GM12872 (cell line): ENCODE measurements at regions not wholly inside any gene's neighbourhood (a gene's known extent, or its start where the extent isn't known, plus 50 kb on each side); places are given as distances from the start of the nearest gene placed in this dataset.

ENCODE experiments used
- TF ChIP-seq, protein P1 (sequence below): IDR thresholded peaks from 3 replicates; pipeline ENCODE4 v1.5.1; 2011; ENCODE audit warnings: low read depth, mild to moderate bottlenecking, low read length, moderate library complexity; ENCODE audit not compliant: insufficient read depth

DNA sequence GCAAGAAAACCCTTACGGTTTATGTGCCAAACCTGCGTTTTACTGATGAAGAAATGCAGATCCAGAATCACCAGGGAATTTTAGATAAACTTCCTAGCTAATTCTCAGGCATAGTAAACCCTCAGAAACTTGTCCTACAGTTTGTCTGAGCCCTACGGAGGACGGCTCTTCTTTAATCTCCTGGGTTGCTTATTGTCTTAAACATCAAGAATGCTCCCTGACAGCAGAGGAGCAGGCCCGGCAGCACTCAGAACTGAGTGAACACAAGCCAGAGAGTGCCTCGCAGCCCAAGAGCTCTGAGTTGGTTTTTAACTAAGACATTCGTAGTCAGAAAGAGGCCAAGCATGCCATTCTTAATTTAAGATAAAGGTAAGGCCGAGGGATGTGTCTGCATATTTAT is 114.7 kb upstream of the ERCC6L2 start:
- TF ChIP-seq, protein P1, sequence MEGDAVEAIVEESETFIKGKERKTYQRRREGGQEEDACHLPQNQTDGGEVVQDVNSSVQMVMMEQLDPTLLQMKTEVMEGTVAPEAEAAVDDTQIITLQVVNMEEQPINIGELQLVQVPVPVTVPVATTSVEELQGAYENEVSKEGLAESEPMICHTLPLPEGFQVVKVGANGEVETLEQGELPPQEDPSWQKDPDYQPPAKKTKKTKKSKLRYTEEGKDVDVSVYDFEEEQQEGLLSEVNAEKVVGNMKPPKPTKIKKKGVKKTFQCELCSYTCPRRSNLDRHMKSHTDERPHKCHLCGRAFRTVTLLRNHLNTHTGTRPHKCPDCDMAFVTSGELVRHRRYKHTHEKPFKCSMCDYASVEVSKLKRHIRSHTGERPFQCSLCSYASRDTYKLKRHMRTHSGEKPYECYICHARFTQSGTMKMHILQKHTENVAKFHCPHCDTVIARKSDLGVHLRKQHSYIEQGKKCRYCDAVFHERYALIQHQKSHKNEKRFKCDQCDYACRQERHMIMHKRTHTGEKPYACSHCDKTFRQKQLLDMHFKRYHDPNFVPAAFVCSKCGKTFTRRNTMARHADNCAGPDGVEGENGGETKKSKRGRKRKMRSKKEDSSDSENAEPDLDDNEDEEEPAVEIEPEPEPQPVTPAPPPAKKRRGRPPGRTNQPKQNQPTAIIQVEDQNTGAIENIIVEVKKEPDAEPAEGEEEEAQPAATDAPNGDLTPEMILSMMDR = no peak

DNA sequence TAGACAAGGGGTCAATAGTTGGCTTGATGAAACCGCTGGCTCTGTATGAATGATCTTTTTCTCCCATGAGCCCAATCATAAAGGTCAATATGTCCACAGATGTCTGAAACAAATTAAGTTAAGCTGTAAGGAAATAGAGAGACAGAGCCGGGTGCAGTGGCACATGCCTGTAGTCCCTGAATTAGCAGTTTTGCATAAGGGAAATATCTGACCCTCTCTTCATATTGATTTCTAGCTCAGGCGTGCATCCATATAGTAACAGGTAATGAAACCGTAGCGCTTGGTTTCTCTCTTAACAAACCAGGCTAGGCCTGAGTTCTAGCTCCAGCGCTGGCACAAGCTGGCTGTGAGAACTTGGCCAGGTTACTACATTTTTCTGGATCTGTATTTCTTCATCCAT is 118.1 kb upstream of the ERCC6L2 start:
- TF ChIP-seq, protein P1 = no peak

DNA sequence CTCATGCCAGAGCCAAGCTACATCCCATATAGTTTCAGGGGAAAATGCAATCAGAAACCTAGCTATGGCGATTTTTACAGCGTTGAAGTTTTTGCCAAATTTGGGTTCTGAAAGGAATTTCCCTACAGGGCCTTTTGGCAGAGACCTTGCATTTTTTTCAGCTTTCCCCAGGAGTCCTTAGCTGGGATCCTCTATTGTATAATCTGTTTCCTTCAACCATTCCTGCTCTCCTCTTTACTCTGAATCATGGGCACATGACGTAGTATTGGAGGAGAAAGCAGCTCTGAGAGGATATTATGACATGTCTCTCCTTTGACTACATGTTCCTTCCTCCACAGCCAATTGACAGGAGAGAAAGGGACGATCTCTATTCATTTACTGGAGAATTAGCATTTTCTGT is 118.5 kb upstream of the ERCC6L2 start:
- TF ChIP-seq, protein P1 = no peak

DNA sequence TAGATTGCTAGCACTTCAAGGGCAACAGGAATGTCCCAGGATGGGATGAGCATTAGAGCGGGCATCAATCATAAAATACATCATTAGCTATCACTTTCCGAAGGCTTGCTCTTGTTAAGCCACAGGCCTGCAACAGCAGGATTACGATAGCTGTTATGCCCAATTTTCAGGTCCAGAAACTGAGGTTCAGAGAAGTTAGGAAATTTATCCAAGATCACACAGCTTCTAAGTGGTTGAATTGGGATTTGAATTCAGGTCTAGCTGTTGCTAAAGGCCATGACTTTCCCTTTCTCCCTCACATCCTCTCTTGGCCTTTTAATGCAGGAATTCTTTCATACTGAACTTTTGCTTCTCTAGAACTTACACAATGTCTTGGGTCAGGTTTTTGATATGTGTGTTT is 119.4 kb upstream of the ERCC6L2 start:
- TF ChIP-seq, protein P1 = no peak

DNA sequence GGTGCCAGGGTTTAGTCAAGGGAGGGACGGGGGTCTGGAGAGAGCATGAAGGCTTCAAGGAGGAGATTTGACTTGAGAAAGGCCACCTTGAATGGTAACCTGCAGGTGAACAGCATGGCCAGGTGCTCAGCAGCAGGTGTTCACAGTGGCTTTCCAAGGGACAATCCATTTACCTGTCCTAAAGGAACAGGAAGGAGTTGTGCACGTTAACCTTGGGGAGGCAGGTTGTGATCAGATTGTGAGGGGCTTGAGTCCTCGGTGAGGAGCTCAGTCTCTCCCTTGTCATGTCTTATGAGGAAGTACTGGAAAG is 120.1 kb upstream of the ERCC6L2 start:
- TF ChIP-seq, protein P1 = no peak

DNA sequence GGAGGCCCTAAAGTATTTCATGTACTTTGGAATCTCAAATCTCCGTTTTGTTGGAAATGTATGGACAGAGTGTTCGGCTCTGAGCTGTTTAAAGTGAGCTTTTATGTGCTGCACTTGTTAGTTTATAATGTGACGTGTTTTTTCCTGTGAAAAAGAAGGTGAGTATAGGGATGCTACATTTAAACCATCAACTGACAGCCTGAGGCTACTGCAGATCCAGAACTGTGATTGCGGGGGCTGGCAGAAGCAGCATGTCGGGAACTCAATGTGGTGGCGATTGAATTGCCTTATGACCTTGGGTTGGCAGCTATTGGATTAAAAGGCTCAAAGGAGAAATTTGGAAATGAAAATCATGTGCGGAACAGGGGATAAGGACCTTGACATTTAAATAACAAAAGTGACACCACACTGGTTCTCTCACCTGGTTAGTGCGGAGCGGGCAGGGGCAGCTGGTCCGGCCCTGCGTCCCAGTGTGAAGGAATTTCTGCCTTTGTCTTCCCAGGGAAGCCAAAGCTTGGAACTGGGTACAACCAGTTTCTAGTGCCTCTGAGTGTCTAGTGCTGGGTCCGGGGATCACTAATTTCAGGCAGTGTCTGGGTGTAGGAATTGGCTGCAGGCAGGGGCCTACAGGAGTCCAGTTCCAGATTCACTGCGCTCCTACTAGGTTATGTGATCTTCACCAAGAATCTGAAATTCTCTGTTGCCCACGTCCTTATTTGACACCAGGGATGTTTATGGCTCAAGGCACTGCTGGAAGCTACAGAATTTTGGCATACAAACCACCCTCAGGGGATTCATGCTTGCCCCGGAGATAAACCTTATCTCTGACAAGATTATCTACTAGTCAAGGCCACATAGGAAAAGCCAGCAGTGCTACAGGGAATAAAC is 120.7 kb upstream of the ERCC6L2 start:
- TF ChIP-seq, protein P1 = no peak

DNA sequence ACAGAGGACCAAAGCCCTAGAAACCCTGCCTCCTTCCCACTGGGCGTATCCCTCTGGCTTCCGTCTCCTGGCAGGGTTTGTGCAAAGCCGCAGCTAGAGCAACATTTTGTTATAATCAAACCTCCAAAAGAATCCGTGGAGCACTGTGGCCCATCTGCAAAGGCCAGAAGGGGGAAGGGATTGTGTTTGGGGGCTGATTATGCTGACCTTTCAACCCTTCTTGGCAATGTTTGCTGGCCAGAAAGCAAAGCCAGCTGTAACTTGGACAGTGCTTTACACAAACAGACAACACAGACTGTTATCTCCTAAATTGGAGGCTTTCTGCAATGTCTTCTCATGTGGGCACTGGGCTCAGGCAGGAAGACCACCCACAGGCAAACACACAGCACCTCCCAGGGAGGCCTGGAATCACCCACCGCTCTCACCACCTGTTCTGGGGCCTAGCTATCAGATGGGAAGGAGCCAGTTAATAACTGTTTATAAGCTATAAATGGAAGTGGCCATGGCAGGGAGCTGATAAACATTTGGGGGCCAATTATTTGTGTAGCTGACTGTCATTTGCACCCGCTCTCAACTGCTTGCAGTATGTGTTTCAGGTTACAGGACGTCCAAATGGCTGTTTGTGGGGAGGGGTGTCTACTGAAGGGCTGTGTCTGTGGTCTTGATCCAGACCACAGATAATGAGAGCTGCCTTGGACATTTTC is 121.6 kb upstream of the ERCC6L2 start:
- TF ChIP-seq, protein P1 = no peak
